HEK293 (cell line): ENCODE measurements at regions not wholly inside any gene's neighbourhood (a gene's known extent, or its start where the extent isn't known, plus 50 kb on each side); places are given as distances from the start of the nearest gene placed in this dataset.

Experiments
- CTCF ChIA-PET: fragments of 350-600 bp; formaldehyde crosslinking; extraction: SDS; loops from one replicate; lab custom pipeline; 2021; ENCODE audit warnings: antibody characterized with exemption; lab: Yijun Ruan, JAX
- POLR2A ChIA-PET: fragments of 300-600 bp; formaldehyde crosslinking; extraction: SDS; loops from one replicate; lab custom pipeline; 2020; ENCODE audit warnings: antibody characterized with exemption, inconsistent platforms; lab: Yijun Ruan, JAX
- H3K27ac ChIP-seq: fragments of 200-500 bp; sonication (Bioruptor generic); 2 replicates; pipeline ENCODE4 v1.5.1; 2014; ENCODE audit warnings: low read depth, low read length, control low read depth, inconsistent platforms; ENCODE audit errors: extremely low read depth
- H3K36me3 ChIP-seq, 2 experiments: fragments of 200-500 bp in 1 of 2; sonication (Bioruptor generic) in 1 of 2; 1 replicate in 1 of 2; 2 replicates in 1 of 2; pipeline ENCODE4 v1.5.1; 2014 to 2017; ENCODE audit warnings: inconsistent platforms in 2 of 2, low read length in 2 of 2; ENCODE audit not compliant: control insufficient read depth in 2 of 2, insufficient read depth in 1 of 2
- H3K4me1 ChIP-seq: fragments of 200-500 bp; sonication (Bioruptor generic); 2 replicates; pipeline ENCODE4 v1.5.1; 2014; ENCODE audit warnings: mild to moderate bottlenecking, low read length, inconsistent platforms; ENCODE audit not compliant: control insufficient read depth, insufficient read depth
- H3K4me3 ChIP-seq: 2 replicates; pipeline ENCODE4 v1.5.1; 2011; ENCODE audit warnings: low read depth, mild to moderate bottlenecking, control low read depth, low read length, moderate library complexity
- H3K9me3 ChIP-seq: fragments of 200-500 bp; sonication (Bioruptor generic); 2 replicates; pipeline ENCODE4 v1.5.1; 2014; ENCODE audit warnings: low read depth, low read length, inconsistent platforms; ENCODE audit not compliant: control insufficient read depth, insufficient read depth
- HOXA7 ChIP-seq: sonication (generic); formaldehyde crosslinking; IDR thresholded peaks from 2 replicates; pipeline ENCODE4 v1.8.1; 2022; ENCODE audit warnings: missing genetic modification reagents, borderline replicate concordance
- KLF10 ChIP-seq: fragments of 450-650 bp; IDR thresholded peaks from 2 replicates; pipeline ENCODE4 v1.5.1; 2018; ENCODE audit warnings: missing biosample characterization, mild to moderate bottlenecking, missing genetic modification characterization
- KLF7 ChIP-seq: fragments of 450-650 bp; formaldehyde crosslinking; IDR thresholded peaks from 2 replicates; pipeline ENCODE4 v1.5.1; 2016; ENCODE audit warnings: missing biosample characterization, missing genetic modification characterization, borderline replicate concordance
- PRDM10 ChIP-seq: fragments of 450-650 bp; formaldehyde crosslinking; IDR thresholded peaks from 2 replicates; pipeline ENCODE4 v1.5.1; 2016; ENCODE audit warnings: missing biosample characterization, missing genetic modification characterization
- WT1 ChIP-seq: fragments of 450-650 bp; formaldehyde crosslinking; IDR thresholded peaks from 2 replicates; pipeline ENCODE4 v1.5.1; 2016; ENCODE audit warnings: missing biosample characterization, missing genetic modification characterization
- ZIC2 ChIP-seq: fragments of 450-650 bp; formaldehyde crosslinking; IDR thresholded peaks from 2 replicates; pipeline ENCODE4 v1.5.1; 2016; ENCODE audit warnings: missing biosample characterization, missing genetic modification characterization
- ZNF155 ChIP-seq: fragments of 450-650 bp; formaldehyde crosslinking; IDR thresholded peaks from 2 replicates; pipeline ENCODE4 v1.5.1; 2016; ENCODE audit warnings: missing biosample characterization, missing genetic modification characterization
- ZNF16 ChIP-seq: fragments of 450-650 bp; formaldehyde crosslinking; IDR thresholded peaks from 2 replicates; pipeline ENCODE4 v1.5.1; 2016; ENCODE audit warnings: low read depth, missing biosample characterization, missing genetic modification characterization
- ZNF223 ChIP-seq: fragments of 450-650 bp; formaldehyde crosslinking; IDR thresholded peaks from 2 replicates; pipeline ENCODE4 v1.5.1; 2016; ENCODE audit warnings: missing biosample characterization, missing genetic modification characterization
- ZNF23 ChIP-seq: fragments of 450-650 bp; formaldehyde crosslinking; IDR thresholded peaks from 2 replicates; pipeline ENCODE4 v1.5.1; 2016; ENCODE audit warnings: missing biosample characterization, missing genetic modification characterization, borderline replicate concordance
- ZNF239 ChIP-seq: fragments of 450-650 bp; formaldehyde crosslinking; IDR thresholded peaks from 2 replicates; pipeline ENCODE4 v1.5.1; 2016; ENCODE audit warnings: missing biosample characterization, missing genetic modification characterization
- ZNF354C ChIP-seq: fragments of 450-650 bp; formaldehyde crosslinking; IDR thresholded peaks from 2 replicates; pipeline ENCODE4 v1.5.1; 2016; ENCODE audit warnings: missing biosample characterization, missing genetic modification characterization, low read depth, borderline replicate concordance
- ZNF37A ChIP-seq: fragments of 450-650 bp; IDR thresholded peaks from 2 replicates; pipeline ENCODE4 v1.5.1; 2018; ENCODE audit warnings: missing biosample characterization, missing genetic modification characterization
- ZNF416 ChIP-seq: fragments of 450-650 bp; formaldehyde crosslinking; IDR thresholded peaks from 2 replicates; pipeline ENCODE4 v1.5.1; 2016; ENCODE audit warnings: missing biosample characterization, missing genetic modification characterization
- ZNF48 ChIP-seq: fragments of 450-650 bp; formaldehyde crosslinking; IDR thresholded peaks from 2 replicates; pipeline ENCODE4 v1.5.1; 2016; ENCODE audit warnings: missing biosample characterization, missing genetic modification characterization
- ZNF521 ChIP-seq: fragments of 450-650 bp; formaldehyde crosslinking; IDR thresholded peaks from 2 replicates; pipeline ENCODE4 v1.5.1; 2017; ENCODE audit warnings: missing biosample characterization, mild to moderate bottlenecking, missing genetic modification characterization
- ZNF561 ChIP-seq: fragments of 450-650 bp; IDR thresholded peaks from 2 replicates; pipeline ENCODE4 v1.5.1; 2018; ENCODE audit warnings: missing biosample characterization, missing genetic modification characterization, borderline replicate concordance
- ZNF629 ChIP-seq: fragments of 450-650 bp; formaldehyde crosslinking; IDR thresholded peaks from 2 replicates; pipeline ENCODE4 v1.5.1; 2017; ENCODE audit warnings: missing biosample characterization, missing genetic modification characterization
- ZNF785 ChIP-seq: fragments of 450-650 bp; formaldehyde crosslinking; IDR thresholded peaks from 2 replicates; pipeline ENCODE4 v1.5.1; 2016; ENCODE audit warnings: missing biosample characterization, missing genetic modification characterization
- ZSCAN23 ChIP-seq: fragments of 450-650 bp; formaldehyde crosslinking; IDR thresholded peaks from 2 replicates; pipeline ENCODE4 v1.5.1; 2016; ENCODE audit warnings: missing biosample characterization, missing genetic modification characterization
- ZSCAN4 ChIP-seq: fragments of 450-650 bp; formaldehyde crosslinking; IDR thresholded peaks from 2 replicates; pipeline ENCODE4 v1.5.1; 2017; ENCODE audit warnings: missing biosample characterization, missing genetic modification characterization

GRCh38 chr6:48757661-48758060 lies 646.7 kb upstream of the PTCHD4 start:
- Histone ChIP-seq H3K36me3 (no peaks in the 10 kb centered on the region), H3K4me3 (no peak overlapping the region), H3K27ac (no peak overlapping the region), H3K9me3 (no peaks in the 10 kb centered on the region), H3K4me1 (no peaks in the 10 kb centered on the region)
- ChIA-PET POLR2A (no interaction called here), CTCF (no interaction called here)
- no peak for TF ChIP-seq ZNF239 (tag by site-specific recombination)

GRCh38 chr6:48755315-48755714 lies 644.3 kb upstream of the PTCHD4 start:
- CTCF ChIA-PET = interaction anchor here (1.2 kb wide), 1 partner anchor 10 kb away, joined by 4 read pairs; no protein-coding TSS in a partner anchor
- POLR2A ChIA-PET = no interaction called here
- Histone ChIP-seq H3K27ac (no peak overlapping the region), H3K36me3 (no peaks in the 10 kb centered on the region), H3K4me1 (no peaks in the 10 kb centered on the region), H3K9me3 (no peaks in the 10 kb centered on the region), H3K4me3 (no peak overlapping the region)
- no peak for TF ChIP-seq PRDM10
- TF ChIP-seq ZNF155 (tag by site-specific recombination) = no peak
- TF ChIP-seq ZNF223 (tag by site-specific recombination) = no peak
- no peak for TF ChIP-seq ZNF416 (tag by site-specific recombination)
- TF ChIP-seq ZSCAN4 (tag by site-specific recombination) = no peak
- no peak for TF ChIP-seq KLF7 (tag by site-specific recombination)
- TF ChIP-seq ZNF16 (tag by site-specific recombination) = no peak
- no peak for TF ChIP-seq WT1
- no peak for TF ChIP-seq ZNF561 (tag by site-specific recombination)
- TF ChIP-seq ZNF521 = no peak

DNA sequence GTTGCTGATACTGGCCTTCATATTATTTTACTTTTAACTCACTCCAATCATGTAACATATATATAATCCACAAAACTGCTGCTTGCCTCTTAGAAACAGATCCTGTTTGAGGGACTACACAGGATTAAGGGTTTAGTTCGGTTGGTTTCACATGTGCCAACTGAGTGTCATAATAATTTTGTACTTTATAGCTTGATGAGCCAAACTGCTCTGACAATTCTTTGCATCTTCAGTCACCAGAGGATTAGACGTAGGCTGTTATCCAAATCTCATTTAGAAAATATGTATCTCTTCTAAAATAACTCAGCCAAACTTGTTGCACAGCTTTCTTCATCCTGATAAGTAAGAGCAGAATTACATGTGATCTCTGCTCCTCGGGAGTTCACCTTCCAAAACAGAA lies 643.6 kb upstream of the PTCHD4 start:
- CTCF ChIA-PET = interaction anchor here (0.6 to 1.2 kb wide), 4 partner anchors 11 to 668 kb away, joined by 3 to 5 read pairs (median 4); no protein-coding TSS in a partner anchor
- H3K27ac ChIP-seq = no peak overlapping the region
- H3K4me3 ChIP-seq = no peak overlapping the region
- TF ChIP-seq ZNF416 (tag by site-specific recombination) (no peak), ZSCAN23 (no peak), ZNF785 (tag by site-specific recombination) (no peak), KLF10 (tag by site-specific recombination) (no peak), ZNF23 (tag by site-specific recombination) (no peak), ZNF354C (tag by site-specific recombination) (no peak), ZNF48 (tag by site-specific recombination) (no peak), ZIC2 (tag by site-specific recombination) (no peak), ZNF629 (tag by site-specific recombination) (no peak), HOXA7 (no peak), ZNF37A (no peak)
- no peaks in the 10 kb centered on the region for H3K4me1 ChIP-seq
- H3K36me3 ChIP-seq = no peaks in the 10 kb centered on the region
- no peaks in the 10 kb centered on the region for H3K9me3 ChIP-seq
- POLR2A ChIA-PET = no interaction called here
